GM12878 (cell line): ENCODE measurements at regions not wholly inside any gene's neighbourhood (a gene's known extent, or its start where the extent isn't known, plus 50 kb on each side); places are given as distances from the start of the nearest gene placed in this dataset.

Source experiments
- ATAC-seq: fragments of 200-7000 bp; cut with Tn5 transposase; 3 replicates; pipeline ENCODE4 v1.9.1; 2020; ENCODE audit warnings: mild to moderate bottlenecking, moderate library complexity
- BruUV-seq: library from RNA; stranded (reverse); fragments of 400-500 nt; replicated peaks from 2 replicates; lab custom pipeline; 2021; lab: Mats Ljungman, UMichigan
- CTCF ChIA-PET: fragments of 300-600 bp; sonication (Branson Sonifier 250); formaldehyde crosslinking; extraction: SDS; loops from one replicate; lab custom pipeline; 2021; ENCODE audit warnings: inconsistent platforms; lab: Yijun Ruan, JAX
- POLR2A ChIA-PET: fragments of 350-600 bp; formaldehyde crosslinking; extraction: SDS; loops from one replicate; lab custom pipeline; 2021; ENCODE audit warnings: inconsistent platforms; lab: Charles Lee
- RAD21 ChIA-PET: fragments of 300-600 bp; sonication (Branson Sonifier 250); formaldehyde crosslinking; loops from one replicate; lab custom pipeline; 2023; ENCODE audit warnings: antibody characterized with exemption; ENCODE audit not compliant: unreplicated experiment; lab: Charles Lee
- SMC1A ChIA-PET: fragments of 300-600 bp; sonication (Branson Sonifier 250); formaldehyde crosslinking; loops from one replicate; lab custom pipeline; 2023; ENCODE audit not compliant: unreplicated experiment, uncharacterized antibody; lab: Charles Lee
- DNase-seq: peaks from one replicate; pipeline ENCODE4 v3.0.0-alpha.2; 2011; ENCODE audit warnings: low read depth, low spot score
- FAIRE-seq: peaks from 3 replicates; lab custom pipeline; 2011; peaks lifted over from hg19 to GRCh38; lab: Jason Lieb, UNC
- H2AFZ ChIP-seq: 2 replicates; pipeline ENCODE4 v1.6.0; 2011; ENCODE audit warnings: low read depth, low read length, control low read depth; ENCODE audit not compliant: control insufficient read depth
- H3K27ac ChIP-seq: 2 replicates; pipeline ENCODE4 v1.5.1; 2011; ENCODE audit warnings: control low read depth; ENCODE audit not compliant: control insufficient read depth, insufficient read depth
- H3K27me3 ChIP-seq, 2 experiments: replicated peaks in 1 of 2; 2 replicates each; pipeline versions ENCODE4 v1.6.0 to v1.6.1; 2011; ENCODE audit warnings: low read length in 1 of 2; ENCODE audit not compliant: control insufficient read depth in 2 of 2, insufficient read depth in 2 of 2
- H3K36me3 ChIP-seq, 2 experiments: 2 replicates each; pipeline ENCODE4 v1.5.1; 2011; ENCODE audit warnings: low read length in 1 of 2; ENCODE audit not compliant: control insufficient read depth in 2 of 2, insufficient read depth in 2 of 2
- H3K4me1 ChIP-seq: 2 replicates; pipeline ENCODE4 v1.6.1; 2011; ENCODE audit warnings: mild to moderate bottlenecking, low read length, moderate library complexity, mixed read lengths; ENCODE audit not compliant: control insufficient read depth, insufficient read depth
- H3K4me2 ChIP-seq: 2 replicates; pipeline ENCODE4 v1.6.0; 2011; ENCODE audit warnings: control low read depth; ENCODE audit not compliant: control insufficient read depth, insufficient read depth
- H3K4me3 ChIP-seq: fragments of 200-600 bp; sonication (generic); 2 replicates; pipeline ENCODE4 v1.5.1; 2016
- H3K79me2 ChIP-seq: 2 replicates; pipeline ENCODE4 v1.6.0; 2011; ENCODE audit warnings: low read length; ENCODE audit not compliant: control insufficient read depth, insufficient read depth
- H3K9ac ChIP-seq: 2 replicates; pipeline ENCODE4 v1.8.0; 2011; ENCODE audit warnings: low read length, control low read depth, mixed read lengths; ENCODE audit not compliant: control insufficient read depth, insufficient read depth
- H3K9me3 ChIP-seq: replicated peaks from 3 replicates; pipeline ENCODE4 v1.5.1; 2011; ENCODE audit warnings: mild to moderate bottlenecking, low read length; ENCODE audit not compliant: control insufficient read depth, insufficient read depth
- H4K20me1 ChIP-seq: 2 replicates; pipeline ENCODE4 v1.6.0; 2011; ENCODE audit not compliant: control insufficient read depth, insufficient read depth
- CREB1 ChIP-seq: IDR thresholded peaks from 2 replicates; pipeline ENCODE4 v1.6.1; 2012; ENCODE audit warnings: low read depth, mild to moderate bottlenecking, inconsistent platforms
- HSF1 ChIP-seq: fragments of 150-350 bp; IDR thresholded peaks from 2 replicates; pipeline ENCODE4 v1.6.1; 2014; ENCODE audit warnings: mild to moderate bottlenecking, low read depth, low read length
- IRF3 ChIP-seq: fragments of 450-650 bp; IDR thresholded peaks from 2 replicates; pipeline ENCODE4 v1.6.1; 2014; ENCODE audit warnings: mild to moderate bottlenecking
- IRF4 ChIP-seq: IDR thresholded peaks from 2 replicates; pipeline ENCODE4 v1.6.1; 2011; ENCODE audit warnings: low read depth, low read length
- MEF2A ChIP-seq: IDR thresholded peaks from 2 replicates; pipeline ENCODE4 v1.6.1; 2011; ENCODE audit warnings: low read depth, mild to moderate bottlenecking, low read length, moderate library complexity; ENCODE audit not compliant: insufficient read depth
- NR2F1 ChIP-seq: fragments of 450-650 bp; conservative IDR thresholded peaks from 2 replicates; pipeline ENCODE4 v1.6.1; 2017; ENCODE audit warnings: mild to moderate bottlenecking
- NRF1 ChIP-seq: conservative IDR thresholded peaks from 2 replicates; pipeline ENCODE4 v1.6.1; 2011; ENCODE audit warnings: mild to moderate bottlenecking, low read depth, low read length, improper control_type of control experiment
- POLR2AphosphoS2 ChIP-seq: IDR thresholded peaks from 2 replicates; pipeline ENCODE4 v1.6.1; 2011; ENCODE audit warnings: low read depth, mild to moderate bottlenecking, low read length, improper control_type of control experiment, moderate library complexity
- SIN3A ChIP-seq: IDR thresholded peaks from 2 replicates; pipeline ENCODE4 v1.6.1; 2012; ENCODE audit warnings: low read depth, low read length, improper control_type of control experiment
- SKIL ChIP-seq: fragments of 450-650 bp; IDR thresholded peaks from 2 replicates; pipeline ENCODE4 v1.6.1; 2017; ENCODE audit warnings: mild to moderate bottlenecking, low read depth, inconsistent platforms; ENCODE audit not compliant: poor library complexity, severe bottlenecking
- SPI1 ChIP-seq: IDR thresholded peaks from 2 replicates; pipeline ENCODE4 v1.6.1; 2011; ENCODE audit warnings: low read depth, mild to moderate bottlenecking, low read length, moderate library complexity, borderline replicate concordance; ENCODE audit not compliant: insufficient read depth
- ZBTB4 ChIP-seq: fragments of 450-650 bp; formaldehyde crosslinking; IDR thresholded peaks from 2 replicates; pipeline ENCODE4 v1.4.0; 2022; ENCODE audit warnings: mild to moderate bottlenecking, moderate library complexity
- ZNF622 ChIP-seq: fragments of 450-650 bp; IDR thresholded peaks from 2 replicates; pipeline ENCODE4 v1.6.1; 2017; ENCODE audit warnings: mild to moderate bottlenecking, inconsistent platforms
- ZSCAN29 ChIP-seq: fragments of 450-650 bp; IDR thresholded peaks from 2 replicates; pipeline ENCODE4 v1.6.1; 2017; ENCODE audit warnings: mild to moderate bottlenecking, moderate library complexity
- ZZZ3 ChIP-seq: IDR thresholded peaks from 2 replicates; pipeline ENCODE4 v1.6.1; 2011; ENCODE audit warnings: low read depth; ENCODE audit not compliant: control insufficient read depth, insufficient read length
- WGBS: methylation state at CpG from one replicate; pipeline ENCODE4 v1.1.6; 2016; ENCODE audit warnings: low lambda C conversion rate; ENCODE audit not compliant: insufficient replicate concordance, insufficient coverage; ENCODE audit errors: missing lambda C conversion rate; 5-methylcytosine and 5-hydroxymethylcytosine counted together
- in situ Hi-C: fragments of 300-500 bp; cut with MboI; formaldehyde crosslinking; loops from 9 replicates; pipeline ENCODE4 v1.14.3; 2018; ENCODE audit warnings: mixed read lengths
- intact Hi-C: fragments of 100-400 bp; cut with micrococcal nuclease; formaldehyde crosslinking; loops from one replicate; pipeline ENCODE4 v1.14.2; 2022; ENCODE audit not compliant: unreplicated experiment

- in situ Hi-C loops: no loop called here
- BruUV-seq: no TSS peak
- H3K27ac ChIP-seq: no peak overlapping the region
- peaks cover 12% of the 10 kb centered on the region for H3K4me1 ChIP-seq
- no peak overlapping the region for H3K9ac ChIP-seq
- no peak for TF ChIP-seq POLR2AphosphoS2
- no peak for TF ChIP-seq ZNF622
- TF ChIP-seq SIN3A: no peak
- no peak for TF ChIP-seq ZBTB4
- TF ChIP-seq NR2F1: no peak
- no peak for TF ChIP-seq SKIL
- no peak for TF ChIP-seq IRF4
- TF ChIP-seq MEF2A: no peak
- no peak for TF ChIP-seq IRF3
- no peak for TF ChIP-seq HSF1
- TF ChIP-seq CREB1: no peak
- TF ChIP-seq SPI1: no peak
- TF ChIP-seq ZSCAN29: no peak
- TF ChIP-seq ZZZ3: no peak
- TF ChIP-seq NRF1: no peak
- H3K36me3 ChIP-seq: no peaks in the 10 kb centered on the region
- no peaks in the 10 kb centered on the region for H3K79me2 ChIP-seq
- FAIRE-seq: no peak
- RAD21 ChIA-PET: interaction anchor here (1.1 to 1.5 kb wide), 3 partner anchors 16 to 63 kb away, joined by 3 to 7 read pairs (median 4); partner anchors contain the start of gene RHOB
- SMC1A ChIA-PET: interaction anchor here (2.7 kb wide), 1 partner anchor 15 kb away, joined by 13 read pairs; no protein-coding TSS in a partner anchor
- no peak overlapping the region for H3K4me3 ChIP-seq
- ATAC-seq: no peak
- no peaks in the 10 kb centered on the region; a peak in 1 of 4 replicates for H3K27me3 ChIP-seq
- POLR2A ChIA-PET: interaction anchor here (0.6 to 0.9 kb wide), 2 partner anchors 20 to 27 kb away, joined by 3 read pairs; no protein-coding TSS in a partner anchor
- H3K9me3 ChIP-seq: no peaks in the 10 kb centered on the region; the same call in 2 of the 3 replicates
- no peak overlapping the region for H2AFZ ChIP-seq
- intact Hi-C loops: no loop called here
- CTCF ChIA-PET: interaction anchor here (1.0 kb wide), 2 partner anchors 98 to 126 kb away, joined by 3 read pairs; no protein-coding TSS in a partner anchor
- no peaks in the 10 kb centered on the region for H4K20me1 ChIP-seq
- DNase-seq: no peak
- 65% methylated on average over 6 of the region's 6 CpGs for WGBS
- H3K4me2 ChIP-seq: no peak overlapping the region
Observed at GRCh38 chr2:20509301-20509769, 62.5 kb downstream of the RHOB start.
